ENCODE measurements at regions not wholly inside any gene's neighbourhood (a gene's known extent, or its start where the extent isn't known, plus 50 kb on each side); places are given as distances from the start of the nearest gene placed in this dataset.

DNA sequence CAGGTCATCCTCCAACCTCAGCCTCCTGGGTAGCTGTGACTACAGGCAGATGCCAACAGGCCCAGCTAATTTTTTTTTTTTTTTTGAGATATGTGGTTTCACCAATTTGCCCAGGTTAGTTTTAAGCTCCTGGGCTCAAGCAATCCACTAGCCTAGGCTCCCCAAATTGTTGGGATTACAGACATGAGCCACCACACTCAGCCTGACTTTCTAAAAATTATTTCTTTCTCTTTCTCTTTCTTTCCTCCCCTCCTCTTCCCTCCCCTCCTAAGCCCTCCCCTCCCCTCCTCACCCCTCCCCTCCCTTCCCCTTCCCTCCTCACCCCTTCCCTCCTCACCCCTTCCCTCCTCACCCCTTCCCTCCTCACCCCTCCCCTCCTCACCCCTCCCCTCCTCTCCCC is 127.3 kb downstream of the BTBD3 start:
- Histone ChIP-seq H4K20me1 (ENCODE audit: insufficient read depth, low read length) (no peaks in the 10 kb centered on the region), H3K4me1 (ENCODE audit: insufficient read depth, low read length, severe bottlenecking) (no peaks in the 10 kb centered on the region), H3K4me3 (ENCODE audit: low read depth, low read length, poor library complexity, severe bottlenecking) (no peak overlapping the region), H3K4me2 (ENCODE audit: low read length) (no peak overlapping the region), H3K36me3 (ENCODE audit: insufficient read depth, low read length) (no peaks in the 10 kb centered on the region), H3K9ac (ENCODE audit: low read length) (no peak overlapping the region), H3K27me3 (ENCODE audit: insufficient read depth, low read length) (no peaks in the 10 kb centered on the region), H3K9me2 (ENCODE audit: low read depth, low read length) (no peaks in the 10 kb centered on the region), H3K79me2 (ENCODE audit: insufficient read depth, low read length) (no peaks in the 10 kb centered on the region), H3K27ac (ENCODE audit: low read depth, low read length, poor library complexity, severe bottlenecking) (no peak overlapping the region), H3F3A (ENCODE audit: insufficient read depth, low read length) (no peaks in the 10 kb centered on the region), H3K9me3 (ENCODE audit: low read length) (no peaks in the 10 kb centered on the region), H2AFZ (ENCODE audit: low read length) (no peak overlapping the region)
- TF ChIP-seq EZH2 (IDR thresholded peaks at IDR 0.05; ENCODE audit: borderline replicate concordance, low read length), result no peak
- TF ChIP-seq, protein P1, sequence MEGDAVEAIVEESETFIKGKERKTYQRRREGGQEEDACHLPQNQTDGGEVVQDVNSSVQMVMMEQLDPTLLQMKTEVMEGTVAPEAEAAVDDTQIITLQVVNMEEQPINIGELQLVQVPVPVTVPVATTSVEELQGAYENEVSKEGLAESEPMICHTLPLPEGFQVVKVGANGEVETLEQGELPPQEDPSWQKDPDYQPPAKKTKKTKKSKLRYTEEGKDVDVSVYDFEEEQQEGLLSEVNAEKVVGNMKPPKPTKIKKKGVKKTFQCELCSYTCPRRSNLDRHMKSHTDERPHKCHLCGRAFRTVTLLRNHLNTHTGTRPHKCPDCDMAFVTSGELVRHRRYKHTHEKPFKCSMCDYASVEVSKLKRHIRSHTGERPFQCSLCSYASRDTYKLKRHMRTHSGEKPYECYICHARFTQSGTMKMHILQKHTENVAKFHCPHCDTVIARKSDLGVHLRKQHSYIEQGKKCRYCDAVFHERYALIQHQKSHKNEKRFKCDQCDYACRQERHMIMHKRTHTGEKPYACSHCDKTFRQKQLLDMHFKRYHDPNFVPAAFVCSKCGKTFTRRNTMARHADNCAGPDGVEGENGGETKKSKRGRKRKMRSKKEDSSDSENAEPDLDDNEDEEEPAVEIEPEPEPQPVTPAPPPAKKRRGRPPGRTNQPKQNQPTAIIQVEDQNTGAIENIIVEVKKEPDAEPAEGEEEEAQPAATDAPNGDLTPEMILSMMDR (IDR thresholded peaks at IDR 0.05; ENCODE audit: low read length), result no peak

DNA sequence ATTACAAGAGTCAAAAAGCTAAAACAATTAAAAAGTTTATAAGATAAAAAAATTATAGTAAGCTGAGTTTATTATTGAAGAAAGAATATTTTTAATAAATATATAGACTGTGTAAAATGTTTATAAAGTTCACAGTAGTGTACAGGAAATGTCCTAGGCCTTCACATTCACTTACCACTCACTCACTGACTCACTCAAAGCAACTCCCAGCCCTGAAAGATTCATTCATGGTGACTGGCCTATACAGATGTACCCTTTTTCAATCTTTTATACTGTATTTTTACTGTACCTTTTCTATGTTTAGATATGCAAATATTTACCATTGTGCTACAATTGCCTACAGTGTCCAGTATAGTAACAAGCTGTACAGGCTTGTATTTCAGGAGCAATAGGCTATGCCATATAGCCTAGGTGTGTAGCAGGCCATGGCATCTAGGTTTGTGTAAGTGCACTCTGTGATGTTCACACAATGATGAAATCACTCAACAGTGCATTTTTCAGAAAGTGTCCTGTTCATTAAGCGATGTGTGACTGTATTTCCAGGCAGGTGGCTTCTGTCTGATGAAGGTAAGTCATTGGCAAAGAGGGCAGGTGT is 130.2 kb downstream of the BTBD3 start:
- Histone ChIP-seq H3K9me3 (ENCODE audit: low read length) (no peaks in the 10 kb centered on the region), H3K4me1 (ENCODE audit: insufficient read depth, low read length, severe bottlenecking) (no peaks in the 10 kb centered on the region), H3K4me2 (ENCODE audit: low read length) (no peak overlapping the region), H3K9me2 (ENCODE audit: low read depth, low read length) (no peaks in the 10 kb centered on the region), H3K9ac (ENCODE audit: low read length) (no peak overlapping the region), H4K20me1 (ENCODE audit: insufficient read depth, low read length) (no peaks in the 10 kb centered on the region), H3K27me3 (ENCODE audit: insufficient read depth, low read length) (no peaks in the 10 kb centered on the region), H2AFZ (ENCODE audit: low read length) (no peak overlapping the region), H3K36me3 (ENCODE audit: insufficient read depth, low read length) (no peaks in the 10 kb centered on the region), H3K79me2 (ENCODE audit: insufficient read depth, low read length) (no peaks in the 10 kb centered on the region), H3F3A (ENCODE audit: insufficient read depth, low read length) (no peaks in the 10 kb centered on the region), H3K4me3 (ENCODE audit: low read depth, low read length, poor library complexity, severe bottlenecking) (no peak overlapping the region), H3K27ac (ENCODE audit: low read depth, low read length, poor library complexity, severe bottlenecking) (no peak overlapping the region)
- TF ChIP-seq, protein P1 (IDR thresholded peaks at IDR 0.05; ENCODE audit: low read length), result no peak
- TF ChIP-seq EZH2 (IDR thresholded peaks at IDR 0.05; ENCODE audit: borderline replicate concordance, low read length), result no peak

DNA sequence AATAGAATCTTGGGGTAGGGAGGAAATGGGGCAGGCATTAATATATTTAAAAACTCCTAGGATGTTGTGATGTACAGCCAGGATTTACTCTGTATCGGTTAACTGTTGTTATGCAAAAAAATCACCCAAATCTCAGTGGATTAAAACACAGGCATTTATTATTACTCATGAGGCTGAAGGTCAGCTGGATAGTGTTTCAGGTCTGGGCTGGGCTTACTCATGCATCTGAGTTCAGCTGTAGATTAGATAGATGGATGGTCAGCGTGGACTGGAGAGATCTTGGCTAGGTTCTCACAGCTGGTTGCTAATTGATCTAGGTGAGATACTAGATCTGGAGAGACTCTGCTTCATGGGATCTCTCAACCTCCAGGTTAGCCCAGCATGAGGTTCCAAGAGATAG is 131.4 kb downstream of the BTBD3 start:
- Histone ChIP-seq H4K20me1 (ENCODE audit: insufficient read depth, low read length) (no peaks in the 10 kb centered on the region), H3K9me3 (ENCODE audit: low read length) (no peaks in the 10 kb centered on the region), H3K36me3 (ENCODE audit: insufficient read depth, low read length) (no peaks in the 10 kb centered on the region), H3K4me1 (ENCODE audit: insufficient read depth, low read length, severe bottlenecking) (no peaks in the 10 kb centered on the region), H3F3A (ENCODE audit: insufficient read depth, low read length) (no peaks in the 10 kb centered on the region), H3K4me2 (ENCODE audit: low read length) (no peak overlapping the region), H3K4me3 (ENCODE audit: low read depth, low read length, poor library complexity, severe bottlenecking) (no peak overlapping the region), H3K79me2 (ENCODE audit: insufficient read depth, low read length) (no peaks in the 10 kb centered on the region), H3K27ac (ENCODE audit: low read depth, low read length, poor library complexity, severe bottlenecking) (no peak overlapping the region), H3K9ac (ENCODE audit: low read length) (no peak overlapping the region), H3K9me2 (ENCODE audit: low read depth, low read length) (no peaks in the 10 kb centered on the region), H2AFZ (ENCODE audit: low read length) (no peak overlapping the region), H3K27me3 (ENCODE audit: insufficient read depth, low read length) (no peaks in the 10 kb centered on the region)
- TF ChIP-seq, protein P1 (IDR thresholded peaks at IDR 0.05; ENCODE audit: low read length), result no peak
